ENCODE measurements at regions not wholly inside any gene's neighbourhood (a gene's known extent, or its start where the extent isn't known, plus 50 kb on each side); places are given as distances from the start of the nearest gene placed in this dataset.

- Histone ChIP-seq H3K4me2 (ENCODE audit: insufficient read depth in 1 of 2, low read depth in 2 of 2, low read length in 2 of 2) (peak overlapping the region; percentile 24 to 48), H3K9me3 (ENCODE audit: insufficient read depth in 2 of 2, low read depth in 1 of 2, low read length in 1 of 2) (0 out of 4 replicates have a peak, but pooled peaks cover 0 to 3% of the 10 kb centered on the region in 2 experiments)
- peak; percentile 92 for FAIRE-seq
- TF ChIP-seq SP1 (IDR thresholded peaks at IDR 0.05; ENCODE audit: low read depth, low read length) (no peak), HDAC2 (IDR thresholded peaks at IDR 0.05; ENCODE audit: borderline replicate concordance in 1 of 2, low read depth in 2 of 2, low read length in 2 of 2) (peak in 1 of 2 experiments; percentile 77; a peak in 1 of 4 replicates), CBX5 (IDR thresholded peaks at IDR 0.05; ENCODE audit: low read depth, low read length) (no peak), SIRT6 (IDR thresholded peaks at IDR 0.05; ENCODE audit: low read length) (no peak), RXRA (IDR thresholded peaks at IDR 0.05; ENCODE audit: insufficient read depth, low read depth, low read length) (no peak), EZH2 (IDR thresholded peaks at IDR 0.05; ENCODE audit: low read depth, low read length, severe bottlenecking) (no peak), TBP (IDR thresholded peaks at IDR 0.05; ENCODE audit: low read depth, low read length) (no peak), KDM1A (IDR thresholded peaks at IDR 0.05; ENCODE audit: borderline replicate concordance, low read length) (no peak), ATF2 (IDR thresholded peaks at IDR 0.05; ENCODE audit: low read length) (0 out of 2 replicates have a peak, but pooled peaks have one; percentile 73), BRCA1 (IDR thresholded peaks at IDR 0.05; ENCODE audit: low read depth, low read length) (no peak)
These were observed 163.7 kb downstream of the MACC1 start for GRCh38 chr7:20053334-20054104.

More at GRCh38 chr7:20053334-20054104, 163.7 kb downstream of the MACC1 start:
- no peak for DNase-seq (ENCODE audit: low read depth in 1 of 2, low spot score in 2 of 2)
- H3K23me2 ChIP-seq (ENCODE audit: low read depth, low read length), result no peaks in the 10 kb centered on the region
- H3K14ac ChIP-seq (ENCODE audit: insufficient read length), result no peak overlapping the region
- no peak overlapping the region for H4K91ac ChIP-seq (replicated peaks; ENCODE audit: insufficient read length, low read length)
- H3K79me1 ChIP-seq (ENCODE audit: low read depth, low read length), result no peaks in the 10 kb centered on the region
- 4% methylated on average over 7 of the region's 7 CpGs; no CpG with 5 or more reads in 1 of the 2 experiments for WGBS, 2 experiments (ENCODE audit: extremely low coverage in 1 of 2, insufficient coverage in 1 of 2, insufficient read length in 1 of 2, insufficient replicate concordance in 2 of 2, low coverage in 1 of 2, low lambda C conversion rate in 2 of 2, missing lambda C conversion rate in 1 of 2)
- no peak overlapping the region for H3K4ac ChIP-seq (replicated peaks; ENCODE audit: insufficient read length, low read depth, low read length)
- no peak overlapping the region for H3K56ac ChIP-seq (replicated peaks; ENCODE audit: insufficient read length, low read depth, low read length)
- H3K4me1 ChIP-seq (replicated peaks in 1 of 4; ENCODE audit: control insufficient read depth in 3 of 4, insufficient read depth in 4 of 4, low read length in 3 of 4), result peaks cover 0 to 21% (median 11%) of the 10 kb centered on the region in 4 experiments; a peak in 5 of 7 replicates
- peak overlapping the region; percentile 43; the same call in 1 of the 2 replicates for H3K27ac ChIP-seq (ENCODE audit: low read depth, low read length)
- H2BK20ac ChIP-seq (ENCODE audit: low read length), result no peak overlapping the region; the same call in 1 of the 2 replicates
- no peak overlapping the region for H2BK120ac ChIP-seq (replicated peaks; ENCODE audit: low read depth, low read length)
- H2BK12ac ChIP-seq (ENCODE audit: low read depth, low read length), result peak overlapping the region; percentile 95; the same call in 1 of the 2 replicates
- H2BK15ac ChIP-seq (ENCODE audit: low read length), result no peak overlapping the region
- H3K23ac ChIP-seq (ENCODE audit: insufficient read length), result no peak overlapping the region
- peak overlapping the region in 1 of 4 experiments; percentile 36; a peak in 1 of 8 replicates for H3K4me3 ChIP-seq (ENCODE audit: extremely low read depth in 1 of 4, insufficient read depth in 2 of 4, low read depth in 3 of 4, low read length in 4 of 4)
- H3K27me3 ChIP-seq (replicated peaks in 1 of 4; ENCODE audit: control insufficient read depth in 3 of 4, extremely low read depth in 1 of 4, insufficient read depth in 3 of 4, low read length in 3 of 4), result no peaks in the 10 kb centered on the region
- H2AFZ ChIP-seq (ENCODE audit: low read length), result no peak overlapping the region
- H4K8ac ChIP-seq (ENCODE audit: extremely low read depth, insufficient read depth, low read length), result no peak overlapping the region
- peak overlapping the region; percentile 54; the same call in 1 of the 2 replicates for H2BK5ac ChIP-seq (ENCODE audit: low read depth, low read length)
- H3K36me3 ChIP-seq (ENCODE audit: control insufficient read depth in 2 of 4, insufficient read depth in 4 of 4, low read length in 3 of 4), result no peaks in the 10 kb centered on the region; a peak in 1 of 8 replicates
- H4K20me1 ChIP-seq (replicated peaks in 1 of 2; ENCODE audit: control insufficient read depth in 1 of 2, insufficient read depth in 2 of 2, low read length in 2 of 2), result no peaks in the 10 kb centered on the region
- H3K9ac ChIP-seq (replicated peaks in 1 of 4; ENCODE audit: extremely low read depth in 1 of 4, low read depth in 3 of 4, low read length in 3 of 4), result no peak overlapping the region
- no peak overlapping the region; the same call in 1 of the 2 replicates for H3K18ac ChIP-seq (ENCODE audit: extremely low read depth, low read length)
- ChIA-PET POLR2A (ENCODE audit: partially characterized antibody) (interaction anchor here (0.8 to 1.3 kb wide), 4 partner anchors 23 to 71 kb away, joined by 3 to 5 read pairs (median 4); no protein-coding TSS in a partner anchor), CTCF (ENCODE audit: partially characterized antibody) (no interaction called here)
- peak overlapping the region; percentile 76 for H2AK5ac ChIP-seq (ENCODE audit: low read depth, low read length)
- peaks cover 0 to 71% of the 10 kb centered on the region in 2 experiments; a peak in 3 of 4 replicates for H3K79me2 ChIP-seq (ENCODE audit: control insufficient read depth in 1 of 2, insufficient read depth in 2 of 2, low read length in 2 of 2)
- no peak overlapping the region for H4K5ac ChIP-seq (ENCODE audit: insufficient read length, low read depth, low read length)

Data from H1 (cell line).